Epithelial cell of proximal tubule (primary cell): ENCODE measurements at regions not wholly inside any gene's neighbourhood (a gene's known extent, or its start where the extent isn't known, plus 50 kb on each side); places are given as distances from the start of the nearest gene placed in this dataset.

ENCODE experiments used
- DNase-seq: peaks from one replicate; pipeline ENCODE4 v3.0.0-alpha.2; 2011; ENCODE audit warnings: low read depth
- H3K4me3 ChIP-seq: 2 replicates; pipeline ENCODE4 v1.5.1; 2011; ENCODE audit warnings: low read depth, mild to moderate bottlenecking, low read length
- CTCF ChIP-seq: conservative IDR thresholded peaks from 2 replicates; pipeline ENCODE4 v1.5.1; 2012; ENCODE audit warnings: low read depth, mild to moderate bottlenecking, low read length

DNA sequence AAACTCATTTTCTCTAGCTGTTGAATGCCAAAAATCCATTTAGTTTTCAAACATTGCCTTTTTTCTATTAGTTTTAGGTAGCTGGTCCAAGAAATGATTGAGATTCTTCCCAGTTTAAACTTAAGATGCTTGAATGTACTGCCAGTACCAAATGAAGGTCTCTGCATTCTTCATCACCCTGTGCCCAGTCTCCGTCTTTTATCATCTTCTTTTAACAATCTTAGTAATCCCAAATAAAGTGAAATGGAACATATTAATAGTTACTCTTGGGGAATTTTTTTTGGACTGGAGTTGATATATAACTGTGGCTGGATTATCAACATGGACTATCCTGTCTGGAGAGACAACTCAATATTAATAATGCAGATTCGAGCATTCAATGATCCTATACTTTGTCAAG lies 54.1 kb upstream of the PCED1B start:
- H3K4me3 ChIP-seq = no peak overlapping the region
- TF ChIP-seq CTCF = no peak

DNA sequence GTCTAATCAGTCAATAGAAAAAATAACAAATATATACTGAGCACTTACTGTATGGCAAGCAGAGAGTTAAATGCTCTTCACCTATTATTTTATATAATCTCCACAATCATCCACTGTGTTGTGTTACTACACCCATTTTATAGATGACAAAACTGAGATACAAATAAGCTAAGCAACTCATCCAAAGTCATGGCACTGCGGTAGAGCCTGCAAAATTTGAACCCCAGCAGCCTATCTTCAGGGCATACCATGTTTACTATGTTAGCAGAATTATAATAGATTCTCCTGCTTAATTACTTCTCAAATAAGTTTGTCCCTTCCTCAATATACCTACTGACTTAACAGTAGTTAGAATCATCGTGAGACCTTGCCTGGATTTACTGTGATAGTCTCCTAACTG lies 53.6 kb upstream of the PCED1B start:
- H3K4me3 ChIP-seq = no peak overlapping the region
- DNase-seq = no peak
- no peak for TF ChIP-seq CTCF

More for the DNA sequence above, 54.1 kb upstream of the PCED1B start:
- no peak for DNase-seq

- no peak for TF ChIP-seq CTCF
- no peak for DNase-seq
These were observed 53.1 kb upstream of the PCED1B start for GRCh38 chr12:47026291-47026690.

More at GRCh38 chr12:47026291-47026690, 53.1 kb upstream of the PCED1B start:
- no peak overlapping the region for H3K4me3 ChIP-seq
